AG04450 (cell line): ENCODE measurements at regions not wholly inside any gene's neighbourhood (a gene's known extent, or its start where the extent isn't known, plus 50 kb on each side); places are given as distances from the start of the nearest gene placed in this dataset.

Source experiments
- CTCF ChIA-PET: fragments of 300-600, 350-600 bp; formaldehyde crosslinking; extraction: SDS; loops from one replicate; lab custom pipeline; 2022; ENCODE audit warnings: antibody characterized with exemption, inconsistent platforms; lab: Charles Lee
- POLR2A ChIA-PET: fragments of 350-600 bp; formaldehyde crosslinking; extraction: SDS; loops from one replicate; lab custom pipeline; 2021; ENCODE audit warnings: antibody characterized with exemption, inconsistent platforms; lab: Yijun Ruan, JAX
- DNase-seq: peaks from one replicate; pipeline ENCODE4 v3.0.0-alpha.2; 2011; ENCODE audit warnings: low read depth, low spot score
- H3K27ac ChIP-seq: one replicate; pipeline ENCODE4 v1.5.1; 2012; ENCODE audit warnings: low read depth, low read length, control low read depth
- H3K27me3 ChIP-seq: one replicate; pipeline ENCODE4 v1.6.0; 2012; ENCODE audit warnings: low read length; ENCODE audit not compliant: control insufficient read depth, insufficient read depth
- H3K4me3 ChIP-seq: 2 replicates; pipeline ENCODE4 v1.5.1; 2011; ENCODE audit warnings: mild to moderate bottlenecking, low read depth, low read length, control low read depth
- H3K9me3 ChIP-seq: 2 replicates; pipeline ENCODE4 v1.5.1; 2012; ENCODE audit warnings: low read length; ENCODE audit not compliant: control insufficient read depth, insufficient read depth
- CTCF ChIP-seq: IDR thresholded peaks from 2 replicates; pipeline ENCODE4 v1.5.1; 2011; ENCODE audit warnings: low read depth, low read length, control low read depth, inconsistent platforms

DNA sequence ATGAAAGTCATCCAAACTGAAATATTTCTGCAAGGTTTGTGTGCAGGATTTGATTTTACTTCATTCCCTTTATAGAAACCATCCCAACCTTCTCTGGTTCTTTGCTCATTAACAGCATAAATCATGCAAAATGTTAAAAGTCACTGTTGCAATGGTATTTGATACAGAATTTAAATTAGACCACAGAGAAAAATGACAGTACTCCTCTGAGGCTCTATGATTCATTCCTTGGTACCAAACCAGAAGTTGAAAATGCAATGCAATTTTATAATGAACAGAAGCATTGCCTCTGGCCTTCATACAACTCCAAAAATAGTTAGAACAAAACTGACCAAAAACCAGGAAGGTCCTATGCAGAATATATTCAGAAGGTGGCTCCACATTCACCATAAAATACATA, 607.1 kb downstream of the TLE1 start:
- no peak for DNase-seq
- Histone ChIP-seq H3K9me3 (no peaks in the 10 kb centered on the region), H3K27me3 (no peaks in the 10 kb centered on the region), H3K27ac (no peak overlapping the region), H3K4me3 (no peak overlapping the region)
- ChIA-PET POLR2A (no interaction called here), CTCF (no interaction called here)
- no peak for TF ChIP-seq CTCF

DNA sequence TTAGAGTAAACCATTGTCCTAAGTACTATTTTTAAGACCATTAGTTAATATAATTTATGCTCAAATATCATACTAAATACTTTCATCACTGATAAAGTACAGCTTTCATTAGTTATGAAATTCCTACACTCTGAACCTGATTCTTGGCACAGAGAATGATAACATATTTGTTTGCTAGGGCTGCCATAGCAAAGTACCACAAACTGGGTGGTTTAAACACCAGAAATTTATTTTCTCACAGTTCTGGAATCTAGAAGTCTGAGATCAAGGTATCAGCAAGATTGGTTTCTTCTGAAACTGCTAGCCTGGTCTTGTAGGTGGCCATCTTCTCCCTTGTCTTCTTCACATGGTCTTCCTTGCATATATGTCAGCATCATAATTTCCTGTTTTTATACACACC, 608.4 kb downstream of the TLE1 start:
- POLR2A ChIA-PET: no interaction called here
- H3K27ac ChIP-seq: no peak overlapping the region
- CTCF ChIA-PET: no interaction called here
- no peak overlapping the region for H3K4me3 ChIP-seq
- H3K27me3 ChIP-seq: no peaks in the 10 kb centered on the region
- H3K9me3 ChIP-seq: no peaks in the 10 kb centered on the region
- no peak for TF ChIP-seq CTCF
- DNase-seq: no peak

- Histone ChIP-seq H3K27me3 (no peaks in the 10 kb centered on the region), H3K9me3 (no peaks in the 10 kb centered on the region), H3K27ac (no peak overlapping the region), H3K4me3 (no peak overlapping the region)
- TF ChIP-seq CTCF: no peak
- ChIA-PET POLR2A (no interaction called here), CTCF (no interaction called here)
- DNase-seq: no peak
Measured at GRCh38 chr9:81080185-81080584, 609.2 kb downstream of the TLE1 start.

DNA sequence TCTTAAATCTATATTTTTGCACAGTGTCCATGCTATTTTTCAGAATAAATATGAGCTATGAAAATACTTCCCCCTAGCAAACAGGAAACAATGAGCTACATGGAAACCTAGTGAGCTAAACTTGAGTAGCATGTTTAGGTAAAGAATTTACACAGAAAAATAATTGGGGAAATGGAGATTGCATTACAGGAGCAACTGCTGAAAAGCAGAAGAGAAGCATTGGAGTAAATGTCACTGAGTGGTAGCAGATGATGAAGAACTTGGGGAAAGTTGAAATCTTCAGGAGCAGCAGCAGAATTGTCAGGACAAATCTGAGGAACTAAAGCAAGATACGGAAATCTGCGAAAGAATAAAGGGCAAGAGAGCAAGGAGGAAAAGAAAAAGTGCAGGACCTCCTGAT, 610.3 kb downstream of the TLE1 start:
- no peaks in the 10 kb centered on the region for H3K9me3 ChIP-seq
- no peak for DNase-seq
- no peak overlapping the region for H3K4me3 ChIP-seq
- H3K27me3 ChIP-seq: no peaks in the 10 kb centered on the region
- H3K27ac ChIP-seq: no peak overlapping the region
- CTCF ChIA-PET: no interaction called here
- POLR2A ChIA-PET: no interaction called here
- TF ChIP-seq CTCF: no peak

DNA sequence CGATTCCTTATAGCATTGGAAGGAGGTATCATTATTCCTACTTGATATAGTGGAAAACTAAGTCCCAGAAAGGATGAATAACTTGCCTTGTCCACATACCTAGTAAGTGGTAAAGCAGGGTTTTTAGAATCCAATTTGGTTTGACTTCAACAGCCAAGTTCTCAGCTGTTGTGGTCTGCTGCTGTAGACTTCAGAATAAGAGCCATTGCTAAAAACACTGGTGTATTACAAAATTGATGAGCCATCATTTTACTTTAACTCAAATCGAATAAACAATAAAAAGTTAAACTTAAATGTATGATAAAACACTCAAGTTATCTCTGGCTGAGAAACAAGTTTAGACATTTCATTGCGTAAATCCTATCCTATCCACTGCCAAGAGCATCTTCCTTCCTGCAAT, 610.8 kb downstream of the TLE1 start:
- H3K9me3 ChIP-seq: no peaks in the 10 kb centered on the region
- no peaks in the 10 kb centered on the region for H3K27me3 ChIP-seq
- ChIA-PET POLR2A (no interaction called here), CTCF (no interaction called here)
- H3K4me3 ChIP-seq: no peak overlapping the region
- DNase-seq: no peak
- TF ChIP-seq CTCF: no peak
- H3K27ac ChIP-seq: no peak overlapping the region
